HEK293 (cell line): ENCODE measurements at regions not wholly inside any gene's neighbourhood (a gene's known extent, or its start where the extent isn't known, plus 50 kb on each side); places are given as distances from the start of the nearest gene placed in this dataset.

Source experiments
- CTCF ChIA-PET: fragments of 350-600 bp; formaldehyde crosslinking; extraction: SDS; loops from one replicate; lab custom pipeline; 2021; ENCODE audit warnings: antibody characterized with exemption; lab: Yijun Ruan, JAX
- POLR2A ChIA-PET: fragments of 300-600 bp; formaldehyde crosslinking; extraction: SDS; loops from one replicate; lab custom pipeline; 2020; ENCODE audit warnings: antibody characterized with exemption, inconsistent platforms; lab: Yijun Ruan, JAX
- H3K27ac ChIP-seq: fragments of 200-500 bp; sonication (Bioruptor generic); 2 replicates; pipeline ENCODE4 v1.5.1; 2014; ENCODE audit warnings: low read depth, low read length, control low read depth, inconsistent platforms; ENCODE audit errors: extremely low read depth
- H3K36me3 ChIP-seq, 2 experiments: fragments of 200-500 bp in 1 of 2; sonication (Bioruptor generic) in 1 of 2; 1 replicate in 1 of 2; 2 replicates in 1 of 2; pipeline ENCODE4 v1.5.1; 2014 to 2017; ENCODE audit warnings: inconsistent platforms in 2 of 2, low read length in 2 of 2; ENCODE audit not compliant: control insufficient read depth in 2 of 2, insufficient read depth in 1 of 2
- H3K4me1 ChIP-seq: fragments of 200-500 bp; sonication (Bioruptor generic); 2 replicates; pipeline ENCODE4 v1.5.1; 2014; ENCODE audit warnings: mild to moderate bottlenecking, low read length, inconsistent platforms; ENCODE audit not compliant: control insufficient read depth, insufficient read depth
- H3K4me3 ChIP-seq: 2 replicates; pipeline ENCODE4 v1.5.1; 2011; ENCODE audit warnings: low read depth, mild to moderate bottlenecking, control low read depth, low read length, moderate library complexity
- H3K9me3 ChIP-seq: fragments of 200-500 bp; sonication (Bioruptor generic); 2 replicates; pipeline ENCODE4 v1.5.1; 2014; ENCODE audit warnings: low read depth, low read length, inconsistent platforms; ENCODE audit not compliant: control insufficient read depth, insufficient read depth
- MEIS1 ChIP-seq: sonication (generic); formaldehyde crosslinking; IDR thresholded peaks from 2 replicates; pipeline ENCODE4 v1.8.1; 2022; ENCODE audit warnings: missing genetic modification reagents, mild to moderate bottlenecking, borderline replicate concordance
- PRDM10 ChIP-seq: fragments of 450-650 bp; formaldehyde crosslinking; IDR thresholded peaks from 2 replicates; pipeline ENCODE4 v1.5.1; 2016; ENCODE audit warnings: missing biosample characterization, missing genetic modification characterization
- SP7 ChIP-seq: fragments of 450-650 bp; formaldehyde crosslinking; IDR thresholded peaks from 2 replicates; pipeline ENCODE4 v1.5.1; 2016; ENCODE audit warnings: missing biosample characterization, missing genetic modification characterization
- TRIM28 ChIP-seq: IDR thresholded peaks from 2 replicates; pipeline ENCODE4 v1.6.1; 2011; ENCODE audit warnings: low read length, control low read depth, borderline replicate concordance
- ZBTB17 ChIP-seq: fragments of 450-650 bp; formaldehyde crosslinking; IDR thresholded peaks from 2 replicates; pipeline ENCODE4 v1.5.1; 2016; ENCODE audit warnings: missing biosample characterization, missing genetic modification characterization
- ZNF138 ChIP-seq: fragments of 450-650 bp; formaldehyde crosslinking; IDR thresholded peaks from 2 replicates; pipeline ENCODE4 v1.5.1; 2016; ENCODE audit warnings: missing biosample characterization, missing genetic modification characterization, borderline replicate concordance
- ZNF324 ChIP-seq: fragments of 450-650 bp; formaldehyde crosslinking; IDR thresholded peaks from 2 replicates; pipeline ENCODE4 v1.5.1; 2016; ENCODE audit warnings: missing biosample characterization, missing genetic modification characterization
- ZNF335 ChIP-seq: fragments of 450-650 bp; formaldehyde crosslinking; conservative IDR thresholded peaks from 2 replicates; pipeline ENCODE4 v1.5.1; 2016; ENCODE audit warnings: missing biosample characterization, missing genetic modification characterization
- ZNF362 ChIP-seq: fragments of 450-650 bp; formaldehyde crosslinking; IDR thresholded peaks from 2 replicates; pipeline ENCODE4 v1.5.1; 2016; ENCODE audit warnings: missing biosample characterization, missing genetic modification characterization
- ZNF391 ChIP-seq: fragments of 450-650 bp; formaldehyde crosslinking; IDR thresholded peaks from 2 replicates; pipeline ENCODE4 v1.5.1; 2016; ENCODE audit warnings: low read depth, missing biosample characterization, missing genetic modification characterization, borderline replicate concordance
- ZNF621 ChIP-seq: fragments of 450-650 bp; formaldehyde crosslinking; IDR thresholded peaks from 2 replicates; pipeline ENCODE4 v1.5.1; 2017; ENCODE audit warnings: missing biosample characterization, missing genetic modification characterization
- ZNF654 ChIP-seq: fragments of 450-650 bp; formaldehyde crosslinking; IDR thresholded peaks from 2 replicates; pipeline ENCODE4 v1.5.1; 2016; ENCODE audit warnings: low read depth, missing biosample characterization, missing genetic modification characterization
- ZNF677 ChIP-seq: fragments of 450-650 bp; IDR thresholded peaks from 2 replicates; pipeline ENCODE4 v1.5.0; 2018; ENCODE audit warnings: missing biosample characterization, mild to moderate bottlenecking, missing genetic modification characterization, moderate library complexity
- ZNF704 ChIP-seq: fragments of 450-650 bp; formaldehyde crosslinking; IDR thresholded peaks from 2 replicates; pipeline ENCODE4 v1.5.1; 2016; ENCODE audit warnings: missing biosample characterization, missing genetic modification characterization
- ZNF776 ChIP-seq: fragments of 450-650 bp; formaldehyde crosslinking; IDR thresholded peaks from 2 replicates; pipeline ENCODE4 v1.5.0; 2017; ENCODE audit warnings: missing biosample characterization, missing genetic modification characterization, borderline replicate concordance
- ZNF843 ChIP-seq: fragments of 450-650 bp; formaldehyde crosslinking; IDR thresholded peaks from 2 replicates; pipeline ENCODE4 v1.5.1; 2016; ENCODE audit warnings: missing biosample characterization, missing genetic modification characterization
- ZSCAN16 ChIP-seq: fragments of 450-650 bp; formaldehyde crosslinking; IDR thresholded peaks from 2 replicates; pipeline ENCODE4 v1.5.1; 2016; ENCODE audit warnings: missing biosample characterization, missing genetic modification characterization
- TF ChIP-seq, protein P1 (sequence below): fragments of 450-650 bp; formaldehyde crosslinking; IDR thresholded peaks from 2 replicates; pipeline ENCODE4 v1.5.1; 2016; ENCODE audit warnings: missing biosample characterization, missing genetic modification characterization, borderline replicate concordance
- TF ChIP-seq, protein P2 (sequence below): fragments of 450-650 bp; formaldehyde crosslinking; IDR thresholded peaks from 2 replicates; pipeline ENCODE4 v1.5.1; 2017; ENCODE audit warnings: missing biosample characterization, missing genetic modification characterization
- TF ChIP-seq, protein P3 (sequence below): fragments of 450-650 bp; formaldehyde crosslinking; IDR thresholded peaks from 2 replicates; pipeline ENCODE4 v1.5.1; 2016; ENCODE audit warnings: missing biosample characterization, missing genetic modification characterization
- TF ChIP-seq, protein P4 (sequence below): sonication (generic); formaldehyde crosslinking; IDR thresholded peaks from 2 replicates; pipeline ENCODE4 v1.8.1; 2022; ENCODE audit warnings: mild to moderate bottlenecking, moderate library complexity, missing genetic modification reagents

DNA sequence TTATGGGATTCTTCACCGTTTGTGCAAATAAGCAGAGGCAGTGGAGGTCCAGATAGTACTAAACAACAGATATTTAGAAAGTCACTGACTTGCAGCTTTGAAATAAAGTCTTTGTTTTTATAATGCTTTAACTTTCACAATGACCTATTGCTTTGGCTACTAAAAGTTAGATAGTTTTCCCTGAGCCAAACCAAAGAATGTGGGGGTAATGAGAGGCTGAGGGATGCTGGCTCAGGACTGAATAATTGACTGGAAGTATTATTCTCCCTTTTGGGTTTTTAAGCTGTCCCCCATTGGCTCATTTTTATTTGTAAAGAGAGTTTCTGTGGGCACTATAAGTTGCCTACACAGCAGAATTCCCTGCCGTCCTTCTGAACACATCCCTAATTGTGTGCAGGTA lies 99.2 kb upstream of the ACTBL2 start (continued):
- TF ChIP-seq, protein P1, sequence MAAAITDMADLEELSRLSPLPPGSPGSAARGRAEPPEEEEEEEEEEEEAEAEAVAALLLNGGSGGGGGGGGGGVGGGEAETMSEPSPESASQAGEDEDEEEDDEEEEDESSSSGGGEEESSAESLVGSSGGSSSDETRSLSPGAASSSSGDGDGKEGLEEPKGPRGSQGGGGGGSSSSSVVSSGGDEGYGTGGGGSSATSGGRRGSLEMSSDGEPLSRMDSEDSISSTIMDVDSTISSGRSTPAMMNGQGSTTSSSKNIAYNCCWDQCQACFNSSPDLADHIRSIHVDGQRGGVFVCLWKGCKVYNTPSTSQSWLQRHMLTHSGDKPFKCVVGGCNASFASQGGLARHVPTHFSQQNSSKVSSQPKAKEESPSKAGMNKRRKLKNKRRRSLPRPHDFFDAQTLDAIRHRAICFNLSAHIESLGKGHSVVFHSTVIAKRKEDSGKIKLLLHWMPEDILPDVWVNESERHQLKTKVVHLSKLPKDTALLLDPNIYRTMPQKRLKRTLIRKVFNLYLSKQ (tag by site-specific recombination) = no peak
- TF ChIP-seq ZNF362 (tag by site-specific recombination) = no peak
- no peak for TF ChIP-seq ZNF138 (tag by site-specific recombination)
- TF ChIP-seq ZNF776 (tag by site-specific recombination) = no peak
- TF ChIP-seq ZNF677 (tag by site-specific recombination) = no peak
- TF ChIP-seq ZNF335 (tag by site-specific recombination) = no peak
- no peak for TF ChIP-seq ZNF843 (tag by site-specific recombination)
- no peak for TF ChIP-seq ZNF324 (tag by site-specific recombination)
- no peak for TF ChIP-seq PRDM10 (tag by site-specific recombination)
- TF ChIP-seq, protein P2, sequence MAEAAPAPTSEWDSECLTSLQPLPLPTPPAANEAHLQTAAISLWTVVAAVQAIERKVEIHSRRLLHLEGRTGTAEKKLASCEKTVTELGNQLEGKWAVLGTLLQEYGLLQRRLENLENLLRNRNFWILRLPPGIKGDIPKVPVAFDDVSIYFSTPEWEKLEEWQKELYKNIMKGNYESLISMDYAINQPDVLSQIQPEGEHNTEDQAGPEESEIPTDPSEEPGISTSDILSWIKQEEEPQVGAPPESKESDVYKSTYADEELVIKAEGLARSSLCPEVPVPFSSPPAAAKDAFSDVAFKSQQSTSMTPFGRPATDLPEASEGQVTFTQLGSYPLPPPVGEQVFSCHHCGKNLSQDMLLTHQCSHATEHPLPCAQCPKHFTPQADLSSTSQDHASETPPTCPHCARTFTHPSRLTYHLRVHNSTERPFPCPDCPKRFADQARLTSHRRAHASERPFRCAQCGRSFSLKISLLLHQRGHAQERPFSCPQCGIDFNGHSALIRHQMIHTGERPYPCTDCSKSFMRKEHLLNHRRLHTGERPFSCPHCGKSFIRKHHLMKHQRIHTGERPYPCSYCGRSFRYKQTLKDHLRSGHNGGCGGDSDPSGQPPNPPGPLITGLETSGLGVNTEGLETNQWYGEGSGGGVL = no peak
- TF ChIP-seq SP7 (tag by site-specific recombination) = no peak
- TF ChIP-seq, protein P3, sequence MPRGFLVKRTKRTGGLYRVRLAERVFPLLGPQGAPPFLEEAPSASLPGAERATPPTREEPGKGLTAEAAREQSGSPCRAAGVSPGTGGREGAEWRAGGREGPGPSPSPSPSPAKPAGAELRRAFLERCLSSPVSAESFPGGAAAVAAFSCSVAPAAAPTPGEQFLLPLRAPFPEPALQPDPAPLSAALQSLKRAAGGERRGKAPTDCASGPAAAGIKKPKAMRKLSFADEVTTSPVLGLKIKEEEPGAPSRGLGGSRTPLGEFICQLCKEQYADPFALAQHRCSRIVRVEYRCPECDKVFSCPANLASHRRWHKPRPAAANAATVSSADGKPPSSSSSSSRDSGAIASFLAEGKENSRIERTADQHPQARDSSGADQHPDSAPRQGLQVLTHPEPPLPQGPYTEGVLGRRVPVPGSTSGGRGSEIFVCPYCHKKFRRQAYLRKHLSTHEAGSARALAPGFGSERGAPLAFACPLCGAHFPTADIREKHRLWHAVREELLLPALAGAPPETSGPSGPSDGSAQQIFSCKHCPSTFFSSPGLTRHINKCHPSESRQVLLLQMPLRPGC = no peak
- TF ChIP-seq ZNF621 (tag by site-specific recombination) = no peak
- TF ChIP-seq ZSCAN16 (tag by site-specific recombination) = no peak

DNA sequence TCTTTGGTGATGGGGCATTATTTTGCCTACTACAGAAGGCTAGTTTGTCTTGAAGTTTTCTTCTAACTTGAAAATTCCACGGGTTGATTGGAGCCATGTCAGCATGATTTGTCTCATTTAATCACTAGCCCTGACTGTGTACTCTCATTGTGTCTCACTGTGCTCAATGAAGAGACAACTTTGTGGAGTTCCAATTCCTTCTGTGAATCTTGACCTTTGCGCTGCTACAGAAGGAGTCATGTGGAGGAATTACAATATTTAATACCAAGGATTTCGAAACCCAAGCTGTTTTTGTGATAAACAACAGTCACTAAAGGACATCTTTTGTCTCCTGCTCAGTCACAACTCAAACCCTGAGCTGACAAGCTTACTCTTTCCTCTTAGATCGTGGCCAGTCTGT lies 98.6 kb upstream of the ACTBL2 start:
- Histone ChIP-seq H3K9me3 (no peaks in the 10 kb centered on the region), H3K36me3 (no peaks in the 10 kb centered on the region), H3K4me3 (no peak overlapping the region), H3K4me1 (no peaks in the 10 kb centered on the region), H3K27ac (no peak overlapping the region)
- ChIA-PET CTCF (no interaction called here), POLR2A (no interaction called here)
- TF ChIP-seq MEIS1 (CRISPR knock-in tag) = no peak
- TF ChIP-seq PRDM10 (tag by site-specific recombination) = no peak
- no peak for TF ChIP-seq ZNF704 (tag by site-specific recombination)
- no peak for TF ChIP-seq ZNF391
- TF ChIP-seq, protein P4, sequence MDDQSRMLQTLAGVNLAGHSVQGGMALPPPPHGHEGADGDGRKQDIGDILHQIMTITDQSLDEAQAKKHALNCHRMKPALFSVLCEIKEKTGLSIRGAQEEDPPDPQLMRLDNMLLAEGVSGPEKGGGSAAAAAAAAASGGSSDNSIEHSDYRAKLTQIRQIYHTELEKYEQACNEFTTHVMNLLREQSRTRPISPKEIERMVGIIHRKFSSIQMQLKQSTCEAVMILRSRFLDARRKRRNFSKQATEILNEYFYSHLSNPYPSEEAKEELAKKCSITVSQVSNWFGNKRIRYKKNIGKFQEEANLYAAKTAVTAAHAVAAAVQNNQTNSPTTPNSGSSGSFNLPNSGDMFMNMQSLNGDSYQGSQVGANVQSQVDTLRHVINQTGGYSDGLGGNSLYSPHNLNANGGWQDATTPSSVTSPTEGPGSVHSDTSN (CRISPR knock-in tag) = no peak
- TF ChIP-seq ZNF654 = no peak
- no peak for TF ChIP-seq TRIM28
- no peak for TF ChIP-seq ZNF138 (tag by site-specific recombination)
- no peak for TF ChIP-seq ZBTB17 (tag by site-specific recombination)
